Neural cell (in vitro differentiated cells): ENCODE measurements at regions not wholly inside any gene's neighbourhood (a gene's known extent, or its start where the extent isn't known, plus 50 kb on each side); places are given as distances from the start of the nearest gene placed in this dataset.

Experiments
- H2AFZ ChIP-seq: fragments of 200-600, 300-800 bp; sonication (generic), shearing (Covaris generic); 2 replicates; pipeline ENCODE4 v1.6.0; 2014; ENCODE audit warnings: low read depth, mild to moderate bottlenecking, antibody characterized with exemption, low read length, moderate library complexity
- H3F3A ChIP-seq: fragments of 200-600 bp; shearing (Covaris generic); 2 replicates; pipeline ENCODE4 v1.6.1; 2016; ENCODE audit warnings: mild to moderate bottlenecking, moderate library complexity, mixed read lengths, antibody characterized with exemption, low read length; ENCODE audit not compliant: insufficient read depth, poor library complexity, severe bottlenecking
- H3K27ac ChIP-seq: fragments of 200-600, 300-800 bp; sonication (generic), shearing (Covaris generic); 2 replicates; pipeline ENCODE4 v1.5.1; 2014; ENCODE audit warnings: mild to moderate bottlenecking, low read length, moderate library complexity
- H3K27me3 ChIP-seq: fragments of 300-800, 200-600 bp; sonication (generic), shearing (Covaris generic); 2 replicates; pipeline ENCODE4 v1.6.0; 2014; ENCODE audit warnings: mild to moderate bottlenecking, low read depth, low read length, moderate library complexity; ENCODE audit not compliant: insufficient read depth
- H3K36me3 ChIP-seq: fragments of 300-800, 200-600 bp; sonication (generic), shearing (Covaris generic); 2 replicates; pipeline ENCODE4 v1.5.1; 2014; ENCODE audit warnings: mild to moderate bottlenecking, antibody characterized with exemption, low read length, moderate library complexity; ENCODE audit not compliant: insufficient read depth
- H3K4me2 ChIP-seq: fragments of 300-800, 200-600 bp; sonication (generic), shearing (Covaris generic); 2 replicates; pipeline ENCODE4 v1.6.0; 2014; ENCODE audit warnings: mild to moderate bottlenecking, low read length
- H3K4me3 ChIP-seq: fragments of 300-800, 200-600 bp; sonication (generic), shearing (Covaris generic); 2 replicates; pipeline ENCODE4 v1.5.1; 2014; ENCODE audit warnings: mild to moderate bottlenecking, low read length, moderate library complexity
- H3K79me2 ChIP-seq: fragments of 200-600 bp; shearing (Covaris generic); replicated peaks from 2 replicates; pipeline ENCODE4 v1.6.0; 2014; ENCODE audit warnings: mild to moderate bottlenecking, low read length, moderate library complexity; ENCODE audit not compliant: insufficient read depth
- H3K9ac ChIP-seq: fragments of 300-800, 200-600 bp; sonication (generic), shearing (Covaris generic); 2 replicates; pipeline ENCODE4 v1.6.1; 2016; ENCODE audit warnings: mild to moderate bottlenecking, low read length, mixed read lengths
- H3K9me2 ChIP-seq: fragments of 200-600 bp; shearing (Covaris generic); 2 replicates; pipeline ENCODE4 v1.6.1; 2016; ENCODE audit warnings: mild to moderate bottlenecking, low read length, mixed read lengths; ENCODE audit not compliant: insufficient read depth
- H3K9me3 ChIP-seq: fragments of 200-600, 300-800 bp; sonication (generic), shearing (Covaris generic); 2 replicates; pipeline ENCODE4 v1.6.1; 2016; ENCODE audit warnings: mild to moderate bottlenecking, mixed run types, low read length, moderate library complexity, mixed read lengths
- H4K20me1 ChIP-seq: fragments of 200-600 bp; shearing (Covaris generic); 2 replicates; pipeline ENCODE4 v1.6.1; 2016; ENCODE audit warnings: mild to moderate bottlenecking, mixed run types; ENCODE audit not compliant: insufficient read depth
- CTCF ChIP-seq: fragments of 450-650 bp; IDR thresholded peaks from 2 replicates; pipeline ENCODE4 v1.5.1; 2014; ENCODE audit warnings: antibody characterized with exemption, mild to moderate bottlenecking, moderate library complexity; ENCODE audit not compliant: poor library complexity, severe bottlenecking
- EP300 ChIP-seq: fragments of 450-650 bp; conservative IDR thresholded peaks from 2 replicates; pipeline ENCODE4 v1.6.1; 2014; ENCODE audit warnings: antibody characterized with exemption, mild to moderate bottlenecking, moderate library complexity; ENCODE audit not compliant: poor library complexity, severe bottlenecking
- EZH2 ChIP-seq: fragments of 200-600, 300-800 bp; shearing (Covaris generic), sonication (generic); IDR thresholded peaks from 2 replicates; pipeline ENCODE4 v1.6.1; 2014; ENCODE audit warnings: antibody characterized with exemption, low read length, borderline replicate concordance, mild to moderate bottlenecking; ENCODE audit not compliant: insufficient read depth, poor library complexity, severe bottlenecking
- MXI1 ChIP-seq: fragments of 450-650 bp; conservative IDR thresholded peaks from 2 replicates; pipeline ENCODE4 v1.6.1; 2014; ENCODE audit warnings: antibody characterized with exemption, mild to moderate bottlenecking; ENCODE audit not compliant: poor library complexity, severe bottlenecking
- POLR2AphosphoS5 ChIP-seq: IDR thresholded peaks from 2 replicates; pipeline ENCODE4 v1.6.1; 2012
- RAD21 ChIP-seq: fragments of 450-650 bp; conservative IDR thresholded peaks from 2 replicates; pipeline ENCODE4 v1.6.1; 2014; ENCODE audit warnings: antibody characterized with exemption, mild to moderate bottlenecking, moderate library complexity
- REST ChIP-seq: IDR thresholded peaks from 2 replicates; pipeline ENCODE4 v1.6.1; 2012; ENCODE audit warnings: borderline replicate concordance
- SMC3 ChIP-seq: fragments of 450-650 bp; conservative IDR thresholded peaks from 2 replicates; pipeline ENCODE4 v1.6.1; 2014; ENCODE audit warnings: antibody characterized with exemption, mild to moderate bottlenecking, moderate library complexity; ENCODE audit not compliant: poor library complexity
- TAF1 ChIP-seq: IDR thresholded peaks from 2 replicates; pipeline ENCODE4 v1.6.1; 2012; ENCODE audit warnings: low read depth

DNA sequence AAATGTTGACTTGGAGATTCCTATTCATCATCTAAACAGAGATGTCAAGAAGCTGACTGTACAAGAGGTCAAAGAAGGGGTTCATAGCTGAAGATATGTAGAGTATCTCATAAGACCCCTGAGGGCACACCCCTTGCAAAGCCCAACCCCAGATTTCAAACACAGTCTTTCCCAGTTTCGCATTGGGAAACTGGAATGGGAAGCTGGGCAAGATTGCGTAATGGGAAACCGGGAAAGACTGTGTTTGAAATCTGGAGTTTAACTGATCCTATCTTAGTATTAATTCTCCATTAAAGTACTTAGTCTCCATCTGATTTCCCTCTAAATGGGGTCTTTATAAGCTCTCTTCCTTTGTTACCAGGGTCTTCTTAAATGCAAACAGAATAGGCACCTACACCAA lies 99.5 kb downstream of the FAM76B start:
- no peaks in the 10 kb centered on the region for H3K9me2 ChIP-seq
- no peak overlapping the region for H3K4me2 ChIP-seq
- H2AFZ ChIP-seq: no peak overlapping the region
- H3K36me3 ChIP-seq: no peaks in the 10 kb centered on the region
- no peak overlapping the region for H3K4me3 ChIP-seq
- no peak overlapping the region for H3K9ac ChIP-seq
- TF ChIP-seq EZH2 (no peak), REST (no peak), EP300 (no peak), SMC3 (no peak), RAD21 (no peak), CTCF (no peak), TAF1 (no peak), MXI1 (no peak), POLR2AphosphoS5 (no peak)
- no peaks in the 10 kb centered on the region for H3K79me2 ChIP-seq
- no peaks in the 10 kb centered on the region for H4K20me1 ChIP-seq
- H3F3A ChIP-seq: no peaks in the 10 kb centered on the region
- no peaks in the 10 kb centered on the region for H3K27me3 ChIP-seq
- no peaks in the 10 kb centered on the region for H3K9me3 ChIP-seq
- H3K27ac ChIP-seq: no peak overlapping the region

DNA sequence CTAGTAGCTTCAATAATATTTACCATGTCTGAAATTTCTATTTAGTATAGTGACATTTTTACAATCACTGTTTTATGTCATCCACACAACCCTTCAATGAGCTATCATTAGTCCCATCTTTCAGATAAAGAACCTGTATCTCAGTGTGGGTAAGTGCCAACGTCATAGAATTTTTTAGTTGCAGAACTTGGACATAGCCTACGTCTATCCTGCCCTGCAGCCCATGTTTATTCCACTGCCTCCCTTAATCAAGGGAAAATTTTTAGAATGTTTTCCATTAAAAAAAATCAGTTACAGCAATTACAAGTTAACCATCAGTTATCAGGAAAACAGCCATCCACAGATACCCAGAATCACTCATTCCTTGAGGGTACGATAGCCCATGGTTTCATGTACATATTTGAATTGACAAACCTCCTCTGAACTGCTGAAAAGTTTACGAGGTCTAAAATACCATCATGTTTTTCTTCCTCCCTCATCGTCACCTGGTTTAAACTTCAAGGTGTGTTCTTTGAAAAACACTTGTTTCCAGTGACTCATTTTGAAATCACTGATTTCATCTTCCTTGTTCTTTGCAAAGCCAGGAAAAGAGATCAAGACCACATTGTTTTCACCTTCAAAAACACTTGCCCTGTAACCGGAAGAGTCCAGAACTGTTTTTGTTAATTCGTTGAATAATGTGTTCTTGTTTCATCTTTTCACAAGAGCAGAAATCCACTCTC lies 100.9 kb downstream of the FAM76B start:
- no peak for TF ChIP-seq EZH2
- no peak for TF ChIP-seq MXI1
- no peak for TF ChIP-seq CTCF
- no peak for TF ChIP-seq POLR2AphosphoS5
- TF ChIP-seq REST: no peak
- TF ChIP-seq RAD21: no peak
- TF ChIP-seq EP300: no peak
- TF ChIP-seq SMC3: no peak
- no peak for TF ChIP-seq TAF1
- H3K4me3 ChIP-seq: no peak overlapping the region
- H3K9me2 ChIP-seq: no peaks in the 10 kb centered on the region
- no peaks in the 10 kb centered on the region for H3K27me3 ChIP-seq
- H3K27ac ChIP-seq: no peak overlapping the region
- no peaks in the 10 kb centered on the region for H3K36me3 ChIP-seq
- H3K9me3 ChIP-seq: no peaks in the 10 kb centered on the region
- no peak overlapping the region for H2AFZ ChIP-seq
- H4K20me1 ChIP-seq: no peaks in the 10 kb centered on the region
- H3F3A ChIP-seq: no peaks in the 10 kb centered on the region
- no peaks in the 10 kb centered on the region for H3K79me2 ChIP-seq
- no peak overlapping the region for H3K9ac ChIP-seq
- H3K4me2 ChIP-seq: no peak overlapping the region
